Endothelial cell of umbilical vein (primary cell): ENCODE measurements at regions not wholly inside any gene's neighbourhood (a gene's known extent, or its start where the extent isn't known, plus 50 kb on each side); places are given as distances from the start of the nearest gene placed in this dataset.

Experiments
- CTCF ChIP-seq, 2 donors: IDR thresholded peaks; 1 replicate in 1 of 2; 2 replicates in 1 of 2; pipeline ENCODE4 v1.5.1; 2011; ENCODE audit warnings: low read length in 2 of 2, mild to moderate bottlenecking in 2 of 2, moderate library complexity in 2 of 2, control low read depth in 1 of 2, inconsistent platforms in 1 of 2, low read depth in 1 of 2; ENCODE audit not compliant: insufficient read depth in 1 of 2; ENCODE audit errors: extremely low read depth in 1 of 2
- EZH2 ChIP-seq: IDR thresholded peaks from 2 replicates; pipeline ENCODE4 v1.6.1; 2012; ENCODE audit warnings: borderline replicate concordance, low read depth, mild to moderate bottlenecking, moderate library complexity, low read length, inconsistent platforms; ENCODE audit not compliant: severe bottlenecking
- GATA2 ChIP-seq: IDR thresholded peaks from 2 replicates; pipeline ENCODE4 v1.7.0; 2011; ENCODE audit warnings: low read depth, mild to moderate bottlenecking, moderate library complexity, mixed read lengths, low read length; ENCODE audit not compliant: insufficient read length, insufficient read depth
- POLR2A ChIP-seq: IDR thresholded peaks from 2 replicates; pipeline ENCODE4 v1.6.1; 2012; ENCODE audit warnings: low read depth, mild to moderate bottlenecking, control low read depth, low read length
- TF ChIP-seq, protein P1 (sequence below): IDR thresholded peaks from 2 replicates; pipeline ENCODE4 v1.6.1; 2011; ENCODE audit not compliant: insufficient read depth, insufficient read length

DNA sequence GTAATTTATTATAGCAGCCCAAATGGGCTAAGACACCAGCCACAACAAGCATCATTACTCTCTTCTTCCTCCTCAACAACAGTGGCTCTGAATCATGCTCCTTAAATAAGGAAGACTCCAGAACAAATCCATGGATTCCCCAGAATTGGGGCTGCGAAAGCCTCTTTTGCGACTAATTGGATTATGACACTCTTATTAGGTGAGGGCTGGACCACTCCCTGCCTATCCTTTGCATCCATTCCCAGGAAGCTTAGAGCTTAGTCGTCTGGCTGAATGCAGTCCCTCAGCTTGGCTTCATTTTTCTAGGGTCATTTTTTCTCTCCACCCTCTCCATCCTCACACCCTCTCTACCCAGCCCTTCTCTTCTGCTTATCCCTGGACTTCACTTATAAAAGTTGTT, 227.7 kb downstream of the ZNF621 start:
- TF ChIP-seq, protein P1, sequence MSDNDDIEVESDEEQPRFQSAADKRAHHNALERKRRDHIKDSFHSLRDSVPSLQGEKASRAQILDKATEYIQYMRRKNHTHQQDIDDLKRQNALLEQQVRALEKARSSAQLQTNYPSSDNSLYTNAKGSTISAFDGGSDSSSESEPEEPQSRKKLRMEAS: no peak
- TF ChIP-seq POLR2A: no peak
- no peak for TF ChIP-seq CTCF (IDR thresholded peaks at IDR 0.05; ENCODE audit: extremely low read depth in 1 of 2, insufficient read depth in 1 of 2, low read depth in 1 of 2, low read length in 2 of 2)
- TF ChIP-seq EZH2: no peak
- TF ChIP-seq GATA2: no peak
